HG02759 (cell line): ENCODE measurements at regions not wholly inside any gene's neighbourhood (a gene's known extent, or its start where the extent isn't known, plus 50 kb on each side); places are given as distances from the start of the nearest gene placed in this dataset.

Source experiments
- ATAC-seq: cut with Tn5 transposase; IDR thresholded peaks from one replicate; pipeline ENCODE4 v1.9.1; 2021; ENCODE audit warnings: mild to moderate bottlenecking, moderate library complexity; ENCODE audit not compliant: unreplicated experiment

DNA sequence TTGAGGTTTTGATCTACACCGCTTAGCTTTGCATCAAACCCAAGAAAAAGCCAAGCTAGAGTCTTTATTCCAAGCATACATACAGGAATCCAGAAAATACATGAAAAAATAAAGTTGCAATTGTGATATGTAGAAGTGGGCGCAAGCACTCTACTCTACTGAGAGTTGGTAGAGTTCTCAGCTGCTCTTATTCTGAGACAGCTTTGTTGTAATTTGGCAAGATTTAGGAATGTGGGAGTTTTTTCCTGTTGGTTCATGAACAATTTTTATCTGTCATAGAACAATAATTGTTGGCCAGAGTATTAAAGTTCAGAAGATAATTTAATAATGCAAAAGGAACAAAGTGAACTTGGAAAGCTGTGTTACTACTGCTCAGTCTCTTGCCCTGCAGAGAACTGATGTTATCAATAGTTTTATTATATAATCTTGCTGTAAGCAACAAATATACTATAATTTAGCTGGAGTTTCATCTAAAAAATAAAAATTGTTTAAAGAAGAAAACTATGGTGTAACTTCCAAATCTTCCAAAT is 302.0 kb upstream of the RND3 start:
- no peak for ATAC-seq

- ATAC-seq, result no peak
Measured at GRCh38 chr2:150788426-150789140, 301.1 kb upstream of the RND3 start.

DNA sequence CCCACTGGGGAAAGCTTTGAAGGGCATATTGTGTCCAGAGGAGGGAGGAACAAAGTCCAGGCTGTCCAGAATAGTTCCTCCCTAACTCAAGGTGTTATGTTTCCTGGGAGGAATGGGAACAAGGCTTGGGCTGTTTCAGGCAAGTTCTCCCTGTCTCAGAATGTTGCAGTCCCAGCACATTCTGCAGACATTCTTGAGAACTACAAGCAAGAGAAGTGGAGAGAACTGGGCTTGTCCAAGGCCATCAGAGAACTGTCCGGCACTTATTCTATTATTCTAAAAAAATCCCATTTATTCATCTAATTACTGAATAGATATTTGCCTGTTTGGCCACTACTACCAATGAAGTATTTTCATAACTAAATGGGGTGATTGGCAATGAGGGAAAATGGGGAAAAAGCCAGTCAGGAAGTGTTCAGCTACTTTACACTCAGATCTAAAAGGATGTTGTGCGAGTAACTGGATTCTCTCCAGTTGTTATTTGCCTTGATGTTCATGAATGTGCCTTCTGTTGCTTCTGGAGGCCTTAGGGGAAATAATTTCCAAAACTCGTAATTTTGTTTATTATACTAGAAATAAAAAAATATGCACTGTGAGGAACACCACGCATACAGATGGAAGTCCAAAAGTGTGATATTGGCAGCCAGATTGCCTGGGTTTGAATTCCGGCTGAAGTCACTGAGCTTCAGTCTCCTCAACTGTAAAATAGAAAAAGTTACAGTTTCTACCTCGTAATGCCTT is 300.1 kb upstream of the RND3 start:
- no peak for ATAC-seq

GRCh38 chr2:150784389-150784788 is 296.9 kb upstream of the RND3 start:
- ATAC-seq, result no peak

DNA sequence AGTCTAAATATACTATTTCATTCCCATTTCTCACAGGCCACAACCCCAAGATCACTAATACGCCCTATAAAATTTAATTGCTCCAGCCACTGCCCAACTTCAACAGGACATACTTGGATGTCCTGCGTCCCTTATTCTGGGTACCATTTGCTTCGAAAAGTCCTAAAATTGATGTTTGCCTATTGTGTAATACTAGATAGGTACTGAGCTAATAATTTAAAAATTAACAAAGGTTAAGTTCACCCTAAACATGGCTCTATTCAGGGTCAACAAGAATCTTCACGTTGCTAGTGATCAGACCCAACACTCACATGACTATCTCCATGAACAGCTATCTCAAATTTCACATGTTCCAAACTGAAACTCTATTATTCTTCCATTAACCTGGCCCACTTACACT is 296.4 kb upstream of the RND3 start:
- no peak for ATAC-seq

DNA sequence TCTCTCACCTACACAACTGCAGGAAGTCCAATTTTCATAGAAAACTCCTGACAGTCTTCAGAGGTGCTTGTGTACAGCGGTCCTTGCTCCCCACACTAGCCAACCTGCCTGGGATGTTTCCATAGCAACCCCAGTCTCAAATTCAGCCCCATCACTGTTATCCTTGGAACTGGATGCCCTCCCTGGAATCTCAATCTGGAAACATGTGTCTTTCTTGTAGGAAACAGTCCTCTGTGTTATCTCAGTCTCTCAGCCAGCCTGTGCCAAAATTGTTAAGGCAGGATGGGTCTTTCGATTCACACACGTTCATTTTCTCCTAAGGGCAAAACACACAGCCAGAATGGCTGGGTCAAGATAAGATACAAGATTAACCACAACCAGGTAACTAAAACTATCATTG is 295.5 kb upstream of the RND3 start:
- ATAC-seq, result no peak

DNA sequence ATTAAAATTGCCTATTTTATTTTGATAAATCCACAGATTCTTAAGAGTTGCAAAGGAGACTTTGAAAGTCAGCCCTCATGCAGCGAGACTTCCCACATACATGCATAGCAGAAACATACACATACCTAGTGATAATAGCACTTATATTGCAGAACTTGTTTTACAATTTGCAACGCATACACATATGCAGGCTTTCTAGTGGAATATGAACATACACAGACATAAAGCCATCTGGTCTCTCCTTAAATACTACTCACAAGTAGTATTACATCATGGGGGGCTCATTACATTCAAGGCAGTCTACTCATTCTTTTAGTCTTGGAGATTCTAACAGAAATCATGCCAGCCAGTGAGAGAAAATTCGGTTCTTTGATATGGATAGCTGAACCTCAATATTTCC is 295.1 kb upstream of the RND3 start:
- ATAC-seq, result no peak

- ATAC-seq, result no peak
Measured at GRCh38 chr2:150781142-150781541, 293.7 kb upstream of the RND3 start.

DNA sequence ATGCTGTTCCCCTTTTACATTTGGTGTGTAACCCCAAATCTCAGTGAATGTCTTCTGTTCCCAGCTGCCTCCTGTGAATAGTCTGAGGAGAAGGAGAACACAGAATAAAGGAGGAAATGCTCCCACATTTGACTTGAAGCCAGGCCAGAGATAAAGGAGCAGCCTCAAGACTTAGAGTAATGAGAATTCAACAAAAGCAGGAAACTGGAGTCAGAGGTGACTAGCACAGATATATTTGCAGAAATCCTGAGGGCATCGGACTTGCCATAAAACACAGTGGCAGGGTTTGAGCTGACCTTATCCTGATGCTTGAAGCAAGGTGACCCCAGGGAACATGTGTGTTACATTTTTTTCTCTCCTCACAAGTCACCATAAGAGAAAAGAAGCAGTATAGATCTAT is 291.4 kb upstream of the RND3 start:
- no peak for ATAC-seq

- ATAC-seq, result no peak
Measured at GRCh38 chr2:150769421-150769820, 282.0 kb upstream of the RND3 start.

DNA sequence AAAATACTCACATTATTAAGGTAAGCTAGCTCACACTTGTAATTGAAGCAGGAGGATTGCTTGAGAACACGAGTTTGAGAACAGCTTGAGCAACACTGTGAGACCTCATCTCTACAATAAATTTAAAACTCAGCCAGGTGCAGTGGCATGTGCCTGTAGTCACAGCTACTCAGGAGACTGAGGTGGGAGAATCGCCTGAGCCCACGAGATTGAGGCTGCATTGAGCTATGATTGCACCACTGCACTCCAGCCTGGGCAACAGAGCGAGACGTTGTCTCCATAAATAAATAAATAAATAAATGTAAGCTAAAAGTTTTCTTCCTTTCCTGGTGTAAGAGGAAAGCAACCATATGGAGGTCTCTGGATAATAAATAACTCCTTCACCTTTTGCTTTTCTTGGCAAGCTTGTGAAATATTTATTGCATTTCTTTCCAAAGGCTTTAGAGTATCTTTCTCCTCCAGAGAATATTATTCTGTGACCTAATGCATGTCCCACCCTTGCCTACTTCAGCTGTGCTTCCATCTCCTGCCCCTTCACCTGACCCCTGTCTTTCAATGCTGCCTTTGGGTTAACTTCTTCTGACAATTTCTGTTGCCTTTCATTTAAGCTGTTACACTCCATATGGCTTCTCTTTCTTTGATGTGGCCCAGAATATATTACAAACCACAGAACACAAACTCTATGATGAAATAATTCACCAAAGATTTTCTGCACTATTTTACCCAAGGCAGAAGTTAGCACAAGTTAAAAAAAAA is 280.7 kb upstream of the RND3 start:
- ATAC-seq, result no peak

GRCh38 chr2:150762571-150762970 is 275.1 kb upstream of the RND3 start:
- no peak for ATAC-seq

DNA sequence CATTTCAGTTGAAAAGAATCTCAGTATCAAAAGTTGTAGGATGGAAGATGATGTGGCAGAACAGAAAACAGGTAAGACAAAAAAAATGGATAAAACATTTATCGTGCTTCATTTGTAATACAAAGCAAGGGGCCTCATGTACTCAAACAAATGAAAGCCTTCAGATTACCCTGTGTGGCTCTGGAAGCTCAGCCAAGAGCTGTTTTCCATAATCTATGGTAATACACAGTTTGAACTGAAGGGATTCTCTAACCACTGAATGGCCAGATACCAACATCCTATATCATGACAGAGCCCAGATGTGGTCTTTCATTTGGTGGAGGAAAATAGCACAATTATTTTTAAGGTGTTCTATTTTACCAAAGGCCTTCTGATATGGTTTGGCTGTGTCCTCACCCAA is 272.1 kb upstream of the RND3 start:
- ATAC-seq, result no peak

DNA sequence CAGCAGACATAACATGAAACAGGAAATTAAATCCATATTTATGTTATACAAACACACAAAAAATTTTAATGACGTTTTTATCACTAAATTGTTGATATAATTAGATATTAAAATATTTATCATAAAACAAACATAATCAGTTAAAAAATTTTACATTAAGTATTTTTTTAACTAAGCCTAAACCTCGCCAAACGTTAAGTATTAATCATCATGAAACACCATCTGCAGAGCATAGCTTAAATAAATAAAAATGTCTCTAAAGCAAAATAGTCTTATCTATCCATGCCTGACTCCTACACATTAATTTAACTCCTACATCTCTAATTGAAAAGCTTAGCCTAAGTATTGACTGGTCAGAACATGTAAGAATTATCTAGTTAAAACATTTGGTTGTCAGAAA is 271.6 kb upstream of the RND3 start:
- no peak for ATAC-seq

DNA sequence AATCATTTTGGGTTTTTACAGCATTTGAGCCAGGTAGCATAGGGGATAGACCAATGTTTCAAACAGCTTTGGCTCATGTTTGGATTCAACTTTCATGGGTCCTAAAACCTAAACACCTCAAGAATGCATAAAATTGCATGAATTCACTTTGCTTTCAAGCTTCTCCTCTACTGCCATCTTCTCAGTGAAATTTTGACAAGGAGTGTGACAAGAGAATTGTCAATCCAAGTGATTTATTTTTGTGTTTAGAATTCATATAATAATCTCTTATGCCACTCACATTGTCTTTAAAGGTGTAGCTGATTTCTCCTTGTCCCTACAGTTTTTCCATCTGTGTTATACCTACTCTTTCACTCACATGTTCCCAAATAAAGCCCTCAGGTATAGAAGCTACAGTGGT is 264.8 kb upstream of the RND3 start:
- no peak for ATAC-seq

DNA sequence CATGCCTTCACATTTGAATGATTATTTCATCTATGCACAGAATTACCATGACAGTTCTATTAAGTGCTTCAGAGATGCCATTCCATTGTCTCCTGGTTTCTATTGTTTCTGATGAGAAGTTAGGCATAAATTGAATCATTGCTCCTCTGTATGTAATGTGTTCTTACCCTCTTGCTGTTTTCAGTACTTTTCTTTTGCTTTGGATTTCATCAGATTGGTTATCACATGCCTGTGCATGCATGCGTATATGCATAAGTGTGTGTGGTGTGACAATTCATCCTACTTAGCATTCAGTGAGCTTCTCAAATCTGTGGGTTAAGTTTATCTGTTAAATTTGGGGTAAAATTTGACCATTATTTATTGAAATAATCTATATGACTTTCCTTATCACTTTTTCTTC is 263.3 kb upstream of the RND3 start:
- no peak for ATAC-seq

GRCh38 chr2:150742094-150742493 is 254.6 kb upstream of the RND3 start:
- ATAC-seq, result no peak

GRCh38 chr2:150735894-150736498 is 248.5 kb upstream of the RND3 start:
- ATAC-seq, result no peak

- no peak for ATAC-seq
Measured at GRCh38 chr2:150733051-150733618, 245.7 kb upstream of the RND3 start.

GRCh38 chr2:150732491-150732890 is 245.0 kb upstream of the RND3 start:
- ATAC-seq, result no peak

- peak; percentile 37 for ATAC-seq
Measured at GRCh38 chr2:150732064-150732463, 244.6 kb upstream of the RND3 start.
